Small intestine (tissue), 7 donors: ENCODE measurements at regions not wholly inside any gene's neighbourhood (a gene's known extent, or its start where the extent isn't known, plus 50 kb on each side); places are given as distances from the start of the nearest gene placed in this dataset.
"Not testable (repeated sequence)": the region's sequence is repeated elsewhere in the genome, so short reads cannot be mapped to it uniquely, and the experiment has no call there.

Experiments
- DNase-seq, 2 donors: peaks; one replicate each; pipeline versions ENCODE4 v3.0.0 to v3.0.0-alpha.2; 2013
- FAIRE-seq: peaks from 2 replicates; lab custom pipeline; 2012; peaks lifted over from hg19 to GRCh38; lab: Jason Lieb, UNC
- H3K27ac ChIP-seq, 3 donors: one replicate each; pipeline ENCODE4 v1.5.1; 2013; ENCODE audit warnings: low read length in 2 of 3, mild to moderate bottlenecking in 2 of 3, control low read depth in 1 of 3, inconsistent platforms in 1 of 3, low read depth in 1 of 3, moderate library complexity in 1 of 3
- H3K27me3 ChIP-seq, 3 donors: one replicate each; pipeline ENCODE4 v1.6.1; 2013; ENCODE audit warnings: low read length in 3 of 3, inconsistent platforms in 1 of 3; ENCODE audit not compliant: control insufficient read depth in 3 of 3, insufficient read depth in 3 of 3
- H3K36me3 ChIP-seq, 3 donors: one replicate each; pipeline ENCODE4 v1.6.1; 2013; ENCODE audit warnings: low read length in 3 of 3, inconsistent platforms in 1 of 3, low read depth in 1 of 3, mild to moderate bottlenecking in 1 of 3, moderate library complexity in 1 of 3; ENCODE audit not compliant: control insufficient read depth in 3 of 3, insufficient read depth in 2 of 3
- H3K4me1 ChIP-seq, 3 donors: one replicate each; pipeline ENCODE4 v1.6.1; 2013; ENCODE audit warnings: low read length in 2 of 3, inconsistent platforms in 1 of 3, low read depth in 1 of 3, mild to moderate bottlenecking in 1 of 3, moderate library complexity in 1 of 3; ENCODE audit not compliant: control insufficient read depth in 3 of 3, insufficient read depth in 2 of 3
- H3K4me3 ChIP-seq, 3 donors: one replicate each; pipeline ENCODE4 v1.5.1; 2013; ENCODE audit warnings: low read length in 3 of 3, control low read depth in 1 of 3, inconsistent platforms in 1 of 3, low read depth in 1 of 3, mild to moderate bottlenecking in 1 of 3, moderate library complexity in 1 of 3
- H3K9me3 ChIP-seq, 2 donors: one replicate each; pipeline ENCODE4 v1.6.1; 2013; ENCODE audit warnings: low read depth in 1 of 2, low read length in 1 of 2; ENCODE audit not compliant: control insufficient read depth in 2 of 2, insufficient read depth in 1 of 2
- WGBS, 3 donors: extraction: QIAGEN DNeasy Blood & Tissue Kit; methylation state at CpG; one replicate each; pipeline ENCODE4 v1.1.7; 2013; 5-methylcytosine and 5-hydroxymethylcytosine counted together
- donor health status: healthy with polysubstance abuse.
- donor health status: control.
- donor health status: control.
- donor health status: Bipolar disorder and iron deficiency.
- donor health status: healthy.

- FAIRE-seq, DNase-seq, H3K4me3 ChIP-seq, H3K27me3 ChIP-seq, H3K4me1 ChIP-seq, H3K27ac ChIP-seq, H3K9me3 ChIP-seq, H3K36me3 ChIP-seq: not testable (repeated sequence)
- WGBS, 3 donors, result 9 to 24% (median 18%) methylated on average over 15 to 22 of the region's 32 CpGs
Observed at GRCh38 chr15:28789401-28790114, 58.9 kb downstream of the GOLGA6L7 start.

- not testable (repeated sequence) for H3K27me3 ChIP-seq, FAIRE-seq, H3K4me3 ChIP-seq, H3K9me3 ChIP-seq, H3K36me3 ChIP-seq, H3K27ac ChIP-seq, H3K4me1 ChIP-seq
- DNase-seq, result peak in 1 of 2 donors; percentile 1
- 7 to 26% (median 16%) methylated on average over 18 to 44 of the region's 78 CpGs for WGBS, 3 donors
Observed at GRCh38 chr15:28788649-28789400, 59.6 kb downstream of the GOLGA6L7 start.

- H3K4me1 ChIP-seq, FAIRE-seq, DNase-seq, H3K4me3 ChIP-seq, H3K27me3 ChIP-seq, H3K36me3 ChIP-seq, H3K27ac ChIP-seq, H3K9me3 ChIP-seq: not testable (repeated sequence)
- WGBS, 3 donors, result 11 to 50% (median 29%) methylated on average over 1 of the region's 1 CpG
Observed at GRCh38 chr15:28788176-28788575, 60.3 kb downstream of the GOLGA6L7 start.

GRCh38 chr15:28786521-28786920 lies 61.9 kb downstream of the GOLGA6L7 start:
- peaks cover 0 to 4% (median 0%) of the 10 kb centered on the region in 3 donors for H3K27me3 ChIP-seq
- H3K36me3 ChIP-seq, result no peaks in the 10 kb centered on the region
- no peaks in the 10 kb centered on the region for H3K4me1 ChIP-seq
- no peak for DNase-seq
- H3K27ac ChIP-seq, result no peak overlapping the region
- no peak overlapping the region for H3K4me3 ChIP-seq
- no peaks in the 10 kb centered on the region for H3K9me3 ChIP-seq
- FAIRE-seq, result no peak
- 66 to 77% (median 76%) methylated on average over 1 of the region's 1 CpG for WGBS, 3 donors

GRCh38 chr15:28784347-28785163 lies 63.9 kb downstream of the GOLGA6L7 start:
- not testable (repeated sequence) for DNase-seq, FAIRE-seq, H3K4me3 ChIP-seq, H3K36me3 ChIP-seq, H3K27ac ChIP-seq, H3K27me3 ChIP-seq, H3K9me3 ChIP-seq, H3K4me1 ChIP-seq
- WGBS, 3 donors, result 93 to 94% (median 94%) methylated on average over 35 to 39 of the region's 39 CpGs

- no peak for FAIRE-seq
- H3K36me3 ChIP-seq, result no peaks in the 10 kb centered on the region
- H3K4me3 ChIP-seq, result no peak overlapping the region
- H3K9me3 ChIP-seq, result no peaks in the 10 kb centered on the region
- H3K4me1 ChIP-seq, result no peaks in the 10 kb centered on the region
- H3K27me3 ChIP-seq, result no peaks in the 10 kb centered on the region
- no peak for DNase-seq
- 97 to 98% (median 97%) methylated on average over 17 to 20 of the region's 20 CpGs for WGBS, 3 donors
- no peak overlapping the region for H3K27ac ChIP-seq
Observed at GRCh38 chr15:28783873-28784272, 64.6 kb downstream of the GOLGA6L7 start.

GRCh38 chr15:28783466-28783865 lies 65.0 kb downstream of the GOLGA6L7 start:
- no peaks in the 10 kb centered on the region for H3K36me3 ChIP-seq
- no peaks in the 10 kb centered on the region for H3K4me1 ChIP-seq
- WGBS, 3 donors, result 96 to 99% (median 97%) methylated on average over 18 to 21 of the region's 21 CpGs
- no peak for DNase-seq
- no peaks in the 10 kb centered on the region for H3K9me3 ChIP-seq
- no peak overlapping the region for H3K4me3 ChIP-seq
- no peaks in the 10 kb centered on the region for H3K27me3 ChIP-seq
- no peak for FAIRE-seq
- no peak overlapping the region for H3K27ac ChIP-seq

GRCh38 chr15:28778397-28778796 lies 66.2 kb upstream of the GOLGA8M start:
- not testable (repeated sequence) for H3K4me3 ChIP-seq, H3K27me3 ChIP-seq, FAIRE-seq, H3K27ac ChIP-seq, H3K9me3 ChIP-seq, DNase-seq, H3K4me1 ChIP-seq, H3K36me3 ChIP-seq
- 91 to 100% (median 94%) methylated on average over 1 to 2 of the region's 2 CpGs for WGBS, 3 donors
